Hypothalamus (tissue), 51 donors: ENCODE measurements at regions not wholly inside any gene's neighbourhood (a gene's known extent, or its start where the extent isn't known, plus 50 kb on each side); places are given as distances from the start of the nearest gene placed in this dataset.
A peak's percentile ranks its signal among the peaks of the same experiment; 100 is the strongest.
"Not testable (repeated sequence)": the region's sequence is repeated elsewhere in the genome, so short reads cannot be mapped to it uniquely, and the experiment has no call there.

Source experiments
- DNase-seq, 51 donors: peaks; one replicate each; lab custom pipeline; 2025; lab: John Stamatoyannopoulos, UW

GRCh38 chrX:82727436-82727835, 780.7 kb upstream of the POU3F4 start:
- not testable (repeated sequence) for DNase-seq

GRCh38 chrX:82732861-82733260, 775.2 kb upstream of the POU3F4 start:
- no peak for DNase-seq

GRCh38 chrX:82734140-82734539, 774.0 kb upstream of the POU3F4 start:
- DNase-seq: no peak

GRCh38 chrX:82738313-82738712, 769.8 kb upstream of the POU3F4 start:
- DNase-seq: not testable (repeated sequence)

- no peak for DNase-seq
Observed at GRCh38 chrX:82742351-82742750, 765.7 kb upstream of the POU3F4 start.

- peak in 1 of 51 donors; percentile 0 for DNase-seq
Observed at GRCh38 chrX:82745725-82746124, 762.4 kb upstream of the POU3F4 start.

GRCh38 chrX:82748906-82749505, 759.1 kb upstream of the POU3F4 start:
- no peak for DNase-seq

GRCh38 chrX:82756272-82756671, 751.8 kb upstream of the POU3F4 start:
- no peak for DNase-seq

GRCh38 chrX:82757614-82758013, 750.5 kb upstream of the POU3F4 start:
- no peak for DNase-seq

GRCh38 chrX:82764521-82764920, 743.6 kb upstream of the POU3F4 start:
- DNase-seq: no peak

GRCh38 chrX:82765811-82766210, 742.3 kb upstream of the POU3F4 start:
- no peak for DNase-seq

- DNase-seq: no peak
Observed at GRCh38 chrX:82775426-82775825, 732.7 kb upstream of the POU3F4 start.

GRCh38 chrX:82782014-82782413, 726.1 kb upstream of the POU3F4 start:
- no peak for DNase-seq

- not testable (repeated sequence) for DNase-seq
Observed at GRCh38 chrX:82812902-82813301, 695.2 kb upstream of the POU3F4 start.

- DNase-seq: no peak
Observed at GRCh38 chrX:82813671-82814078, 694.4 kb upstream of the POU3F4 start.

- DNase-seq: no peak
Observed at GRCh38 chrX:82816001-82816400, 692.1 kb upstream of the POU3F4 start.

GRCh38 chrX:82816562-82816961, 691.5 kb upstream of the POU3F4 start:
- no peak for DNase-seq

GRCh38 chrX:82842286-82842685, 665.8 kb upstream of the POU3F4 start:
- no peak for DNase-seq

GRCh38 chrX:82848111-82848510, 660.0 kb upstream of the POU3F4 start:
- DNase-seq: no peak
